ENCODE measurements at regions not wholly inside any gene's neighbourhood (a gene's known extent, or its start where the extent isn't known, plus 50 kb on each side); places are given as distances from the start of the nearest gene placed in this dataset.
"Not testable (repeated sequence)": the region's sequence is repeated elsewhere in the genome, so short reads cannot be mapped to it uniquely, and the experiment has no call there.

DNA sequence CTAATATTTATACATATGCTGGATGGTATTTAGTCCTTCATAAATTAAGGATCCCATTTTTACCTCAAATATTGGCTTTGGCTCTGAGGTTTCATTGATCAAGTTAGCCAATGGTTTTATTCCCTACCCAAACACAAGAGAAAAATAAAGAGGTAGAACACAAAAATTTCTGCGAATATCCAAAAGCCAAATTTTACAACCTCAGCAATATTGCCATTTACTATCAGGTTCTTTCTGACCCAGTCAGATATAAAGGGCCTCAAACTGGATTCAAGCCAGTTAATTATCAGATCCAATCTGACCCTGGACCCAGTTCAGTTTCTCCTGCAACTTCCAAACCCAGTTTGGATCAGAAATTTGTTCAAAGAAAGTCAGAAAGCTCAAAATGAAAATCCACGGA lies 998.1 kb downstream of the SI start:
- DNase-seq: no peak

DNA sequence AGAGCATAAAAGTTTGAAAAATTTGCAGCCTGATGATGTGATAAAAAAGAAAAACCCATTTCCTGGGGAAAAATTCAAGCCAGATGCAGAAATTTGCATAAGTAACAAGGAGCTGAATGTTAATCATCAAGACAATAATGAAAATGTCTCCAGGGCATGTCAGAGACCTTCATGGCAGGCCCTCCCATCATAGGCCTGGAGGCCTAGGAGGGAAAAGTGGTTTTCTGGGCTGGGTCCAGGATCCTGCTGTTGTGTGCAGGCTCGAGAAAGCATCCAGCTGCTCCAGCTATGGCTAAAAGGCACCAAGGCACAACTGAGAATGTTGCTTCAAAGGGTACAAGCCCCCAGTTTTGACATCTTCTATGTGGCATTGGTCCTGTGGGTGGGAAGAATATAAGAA lies 1014.0 kb downstream of the SI start:
- no peak for DNase-seq

DNA sequence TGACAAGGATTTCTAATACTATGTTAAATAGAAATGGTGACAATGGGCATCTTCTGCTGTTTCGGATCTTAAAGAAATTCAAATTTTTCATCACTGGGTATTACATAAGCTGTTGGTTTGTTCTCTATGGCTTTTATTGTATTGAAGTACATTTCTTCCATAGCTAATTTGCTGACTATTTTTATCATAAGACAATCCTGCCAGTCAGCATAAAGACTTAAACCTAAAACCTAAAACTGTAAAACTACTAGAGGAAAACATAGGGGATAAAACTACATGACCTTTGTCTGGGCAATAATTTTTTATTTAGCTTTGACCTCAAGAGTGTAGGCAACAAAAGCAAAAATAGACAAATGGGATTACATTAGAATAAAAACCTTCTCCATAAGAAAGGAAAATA lies 1017.4 kb downstream of the SI start:
- no peak for DNase-seq

DNA sequence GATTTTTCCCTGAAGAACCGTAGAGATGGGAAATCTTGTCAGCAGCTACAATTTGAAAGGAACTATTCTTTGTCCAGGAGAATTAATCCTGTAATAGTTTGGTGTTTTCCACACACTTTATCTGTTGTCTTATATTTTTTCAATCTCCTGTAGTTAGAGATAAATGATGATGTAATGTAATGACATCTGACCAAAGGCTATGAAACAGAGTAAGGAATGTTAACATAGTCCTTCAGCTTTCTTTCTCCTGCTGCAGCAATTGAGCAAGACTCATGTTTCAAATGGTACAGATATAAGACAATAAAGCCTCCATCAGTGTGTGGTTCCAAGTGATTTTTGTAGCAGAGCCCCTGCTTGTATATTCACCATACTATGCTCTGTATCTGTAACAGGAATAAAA lies 1028.4 kb downstream of the SI start:
- no peak for DNase-seq

DNA sequence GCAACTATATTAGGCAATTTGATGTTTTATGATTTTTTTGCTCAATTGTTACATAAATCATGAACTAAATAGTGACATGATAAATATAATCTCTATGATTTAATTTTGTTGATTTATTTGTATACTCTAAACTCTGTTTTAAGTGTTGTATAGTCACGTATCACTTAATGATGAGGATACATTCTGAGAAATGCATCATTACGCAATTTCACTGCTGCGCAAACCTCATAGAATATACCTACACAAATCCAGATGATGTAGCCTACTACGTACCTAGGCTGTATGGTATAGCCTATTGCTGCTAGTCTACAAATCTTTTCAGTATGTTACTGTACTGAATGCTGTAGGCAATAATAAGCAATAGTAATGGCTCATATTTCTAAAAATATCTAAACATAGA lies 1029.8 kb downstream of the SI start:
- no peak for DNase-seq

DNA sequence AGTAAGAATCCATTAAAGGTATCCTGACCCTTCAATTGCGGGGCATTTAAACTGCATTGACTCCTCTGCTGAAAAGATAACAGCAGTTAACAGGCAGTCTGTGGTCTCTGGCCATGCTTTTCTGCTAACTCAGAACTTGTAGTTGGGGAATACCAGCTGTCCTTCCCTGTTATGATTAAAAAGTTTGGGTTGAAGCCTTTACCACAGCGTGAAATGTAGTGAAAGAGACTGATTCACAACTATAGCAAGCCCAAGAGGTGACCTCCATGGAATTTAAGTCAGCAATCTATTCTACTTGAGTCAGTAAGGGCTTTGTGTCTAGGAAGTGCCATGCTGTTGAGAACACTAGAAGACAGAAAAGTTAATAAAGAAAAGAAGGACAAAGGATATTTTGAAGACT lies 1037.3 kb downstream of the SI start:
- DNase-seq: no peak

DNA sequence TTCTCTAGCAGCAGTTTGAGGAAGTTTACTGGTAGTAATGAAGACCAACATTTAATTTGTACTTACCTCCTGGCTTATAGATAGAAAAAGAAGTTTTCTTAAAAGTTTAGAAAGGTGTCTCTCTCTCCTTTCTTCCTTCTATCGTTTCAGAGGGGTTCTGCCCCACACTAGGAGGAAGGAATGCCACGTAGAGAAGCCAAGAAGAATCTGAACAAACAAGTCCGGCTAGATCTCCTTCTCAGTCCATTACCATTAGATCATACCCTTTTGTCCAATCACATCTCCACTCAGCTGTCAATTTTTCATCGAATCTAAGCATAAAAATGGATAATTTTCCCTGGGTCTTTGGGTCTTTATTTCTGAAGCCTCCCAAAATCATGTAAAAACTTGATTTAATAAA lies 1048.1 kb downstream of the SI start:
- no peak for DNase-seq

DNA sequence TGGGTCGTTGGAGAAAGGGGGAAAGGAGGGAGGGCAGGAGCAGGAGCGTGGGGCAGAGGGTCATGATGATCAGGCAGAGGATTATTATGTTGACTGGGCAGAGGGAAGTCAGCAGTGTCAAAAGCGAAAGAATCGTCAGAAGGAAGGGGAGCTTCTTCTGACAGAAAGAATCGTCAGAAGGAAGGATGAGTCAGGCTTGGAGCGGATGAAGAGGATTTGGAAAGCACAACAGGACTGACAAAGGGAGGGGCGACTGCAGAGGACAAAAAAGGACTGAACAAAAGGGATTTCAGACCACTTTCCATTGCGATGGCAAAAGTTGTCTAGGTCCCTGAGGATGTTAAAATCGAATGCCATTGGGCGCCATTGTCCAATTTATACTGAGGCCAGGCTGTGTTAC lies 1053.5 kb downstream of the SI start:
- no peak for DNase-seq

DNA sequence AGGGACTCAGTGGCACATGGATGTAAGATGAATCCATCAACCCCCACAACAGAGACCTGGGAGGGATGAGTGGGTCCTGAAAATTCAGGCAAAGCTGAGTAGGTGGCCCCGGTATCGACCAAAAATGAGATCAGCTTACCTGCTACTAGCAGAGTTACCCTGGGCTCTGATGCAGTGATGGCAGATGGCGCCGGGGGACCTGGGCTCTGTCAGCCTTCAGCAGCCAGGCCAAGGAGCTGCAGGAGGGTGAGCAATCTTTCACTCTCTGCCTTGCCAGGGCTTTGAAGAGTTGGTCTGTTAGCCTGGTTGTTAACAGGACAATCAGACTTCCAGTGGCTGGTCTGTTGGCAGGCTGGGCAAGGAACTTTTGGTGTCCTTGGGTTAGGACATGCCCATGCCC lies 1054.8 kb downstream of the SI start:
- DNase-seq: no peak

DNA sequence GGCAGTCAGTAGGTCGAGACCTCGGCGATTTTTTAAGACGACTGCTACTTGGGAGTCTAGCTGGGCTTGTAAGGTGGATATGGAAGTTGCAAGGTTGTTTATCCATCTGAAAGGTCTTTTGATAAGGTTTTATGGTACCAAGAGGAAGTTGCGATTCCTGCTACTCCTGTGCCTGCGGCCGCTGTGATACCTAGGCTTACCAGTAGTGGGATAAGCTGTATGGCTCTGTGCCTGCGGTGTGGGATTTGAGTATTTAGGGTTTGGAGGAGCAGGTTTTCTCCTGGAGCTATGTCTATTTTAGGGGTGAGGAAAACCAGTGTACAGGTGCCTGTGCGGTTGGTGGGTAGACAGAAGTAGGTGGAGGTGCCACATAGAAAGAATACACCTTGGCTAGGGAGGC lies 1059.8 kb downstream of the SI start:
- DNase-seq: no peak

DNA sequence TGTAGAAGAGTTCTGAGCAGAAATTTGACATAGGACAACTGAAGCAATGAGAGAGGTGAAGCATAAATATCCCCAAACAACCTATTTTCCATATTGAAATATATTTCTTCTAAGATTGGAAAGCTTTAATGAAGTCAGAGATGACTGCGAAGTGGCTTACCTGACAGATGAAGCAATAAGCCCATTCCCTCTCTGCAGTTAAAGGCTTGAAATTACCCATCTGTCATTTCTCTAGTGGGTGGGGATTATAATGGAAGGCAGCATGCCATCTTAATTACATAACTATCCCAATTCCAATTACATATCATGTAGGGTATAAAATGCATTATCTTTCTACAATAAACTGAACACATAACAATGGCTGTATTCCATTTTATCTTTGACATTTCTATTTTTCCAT lies 1070.5 kb downstream of the SI start:
- DNase-seq: no peak

DNA sequence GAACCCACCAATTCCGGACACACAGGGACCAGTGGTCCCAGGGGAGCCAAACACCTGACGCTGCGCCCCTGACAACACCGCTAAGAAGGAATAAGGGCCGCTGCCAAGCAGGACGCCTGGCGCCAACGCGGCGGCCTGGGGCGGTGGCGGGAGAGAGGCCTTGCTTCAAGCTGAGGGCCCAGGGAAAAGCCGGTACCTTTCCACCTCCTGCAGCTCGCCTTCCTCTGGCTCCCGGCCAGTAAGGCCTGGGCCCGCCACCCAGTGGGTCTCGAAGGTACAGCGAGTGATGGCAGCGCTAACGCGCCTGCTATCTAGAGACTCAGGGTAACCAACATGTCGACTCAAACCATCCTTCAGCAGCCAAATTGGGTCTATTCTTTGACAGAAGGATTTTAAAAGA lies 1074.1 kb downstream of the SI start:
- no peak for DNase-seq

DNA sequence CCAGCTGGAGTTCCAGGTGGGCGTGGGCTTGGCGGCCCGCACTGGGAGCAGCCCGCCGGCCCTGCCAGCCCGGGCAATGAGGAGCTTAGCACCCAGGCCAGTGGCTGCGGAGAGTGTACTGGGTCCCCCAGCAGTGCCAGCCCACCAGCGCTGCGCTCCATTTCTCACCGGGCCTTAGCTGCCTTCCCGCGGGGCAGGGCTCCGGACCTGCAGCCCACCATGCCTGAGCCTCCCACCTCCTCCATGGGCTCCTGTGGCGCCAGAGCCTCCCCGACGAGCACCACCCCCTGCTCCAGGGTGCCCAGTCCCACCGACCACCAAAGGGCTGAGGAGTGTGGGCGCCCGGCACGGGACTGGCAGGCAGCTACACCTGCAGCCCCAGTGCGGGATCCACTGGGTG lies 1075.3 kb downstream of the SI start:
- not testable (repeated sequence) for DNase-seq

DNA sequence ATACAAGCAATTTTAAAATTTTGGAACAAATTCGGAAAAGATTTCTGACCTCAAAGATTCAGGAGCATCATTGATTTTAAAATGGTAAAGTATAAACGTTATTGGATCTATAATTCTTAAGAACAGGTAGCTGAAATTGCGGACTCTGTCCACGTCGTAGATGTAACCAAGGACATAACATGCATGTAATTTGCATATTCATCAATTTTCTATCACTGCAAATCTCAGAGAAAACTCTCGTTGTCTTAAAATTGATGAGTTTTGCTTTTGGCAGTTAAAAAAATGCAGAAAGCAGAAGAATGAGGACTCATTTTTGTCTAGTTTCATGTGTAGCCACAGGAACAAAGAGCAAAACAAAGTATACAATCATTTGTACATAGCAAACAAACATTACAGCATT lies 1094.4 kb downstream of the SI start:
- no peak for DNase-seq

DNA sequence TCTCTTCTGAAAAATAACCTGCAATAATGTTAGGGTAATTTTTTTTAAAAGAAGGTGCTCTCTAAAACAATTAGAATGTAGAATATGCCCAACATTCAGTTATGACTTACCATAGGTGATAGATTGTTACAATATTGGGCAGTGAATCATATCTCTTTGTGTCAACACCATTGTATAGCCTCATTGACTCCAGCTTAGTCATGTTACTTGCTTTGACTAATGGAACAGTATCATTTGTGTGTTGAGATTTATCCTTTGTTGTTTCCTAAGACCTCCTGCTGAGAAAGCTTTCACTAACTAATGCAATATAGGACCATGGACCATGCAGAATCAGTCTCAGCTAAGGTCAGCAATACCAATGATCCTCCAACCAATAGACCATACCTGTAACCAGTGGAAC lies 1106.4 kb downstream of the SI start:
- no peak for DNase-seq

DNA sequence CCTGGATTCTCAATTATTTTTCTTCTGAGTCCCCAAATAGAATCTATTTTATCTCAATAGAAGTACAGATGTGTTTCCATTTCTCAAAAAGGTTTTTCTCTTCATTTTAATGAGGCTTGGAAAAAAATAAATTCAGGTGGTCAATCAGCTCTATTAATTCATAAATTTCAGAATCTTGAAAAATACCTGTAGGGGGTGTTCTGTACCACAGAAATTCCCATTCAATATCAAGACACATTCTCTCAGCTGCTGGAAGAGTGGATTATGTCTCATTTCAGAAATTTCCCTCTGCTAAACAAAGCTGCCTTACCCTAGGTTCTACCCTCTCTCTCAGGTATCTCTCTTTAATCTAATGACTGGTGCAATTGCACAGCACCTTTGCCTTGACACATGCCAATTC lies 1121.2 kb downstream of the SI start:
- DNase-seq: no peak

DNA sequence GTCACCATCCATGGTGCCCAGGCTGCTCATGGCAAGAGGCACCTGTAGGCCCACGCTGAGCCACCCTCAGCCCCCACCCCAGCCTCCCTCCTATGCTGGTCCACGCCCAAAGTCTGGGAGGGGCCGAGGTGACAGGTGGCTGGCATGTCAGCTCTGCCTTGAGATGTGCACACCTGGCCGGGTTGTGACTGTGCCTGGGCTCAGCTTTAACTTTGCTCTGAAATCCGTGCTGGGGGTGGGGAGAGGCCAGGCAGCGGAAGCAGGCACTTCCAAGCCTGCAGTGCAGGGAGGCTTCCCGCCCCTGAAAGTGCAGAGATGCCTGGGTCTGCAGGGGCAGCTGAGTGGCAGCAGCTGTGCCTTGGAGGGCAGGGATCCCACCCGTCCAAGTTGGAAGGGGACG lies 1124.8 kb downstream of the SI start:
- DNase-seq: no peak

DNA sequence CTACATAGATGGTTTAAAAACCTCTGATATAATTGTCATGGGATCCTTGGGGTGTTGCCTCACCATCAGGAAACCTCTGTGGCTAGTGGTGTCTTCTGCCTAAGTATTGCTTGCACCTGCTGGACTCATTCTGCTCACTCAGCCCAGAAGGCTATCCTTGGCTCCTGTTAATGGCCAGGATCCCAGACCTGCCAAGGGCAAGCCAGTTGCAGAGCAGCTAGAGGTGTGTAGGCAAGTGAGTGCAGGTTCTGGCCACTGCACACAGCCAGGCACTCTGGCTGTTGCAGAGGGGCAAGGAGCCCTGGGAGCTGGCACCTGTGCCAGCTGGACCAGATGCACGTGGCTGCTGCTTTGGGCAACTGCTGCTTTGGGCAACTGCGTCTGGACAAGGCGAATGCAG lies 1125.8 kb downstream of the SI start:
- DNase-seq: no peak

DNA sequence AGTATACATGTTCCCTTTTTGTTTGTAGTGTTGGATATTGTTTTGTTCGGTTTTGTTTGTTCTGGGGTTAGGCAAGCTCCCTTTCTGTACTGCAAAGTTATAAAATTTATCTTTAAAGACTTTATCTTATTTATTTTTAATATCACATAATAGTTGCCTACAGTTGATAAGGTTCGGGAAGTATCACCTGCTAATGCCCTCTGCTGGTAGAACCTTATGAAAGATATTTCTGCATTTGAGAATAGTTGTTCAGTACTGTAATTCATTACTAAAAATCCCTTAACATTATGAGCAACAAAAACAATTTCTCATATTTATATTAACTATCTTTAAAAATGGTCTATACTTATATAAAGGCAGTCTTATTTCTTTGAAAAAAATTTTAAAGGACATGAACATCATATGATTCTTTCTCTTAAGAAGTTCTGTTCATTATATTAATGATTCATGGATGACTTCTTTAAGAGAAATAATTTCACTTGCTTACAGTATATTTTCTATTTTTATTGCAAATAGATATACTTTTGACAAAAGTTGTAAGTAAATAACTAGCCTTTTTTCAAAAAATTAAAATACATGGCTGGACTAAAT lies 1126.8 kb downstream of the SI start:
- no peak for DNase-seq

DNA sequence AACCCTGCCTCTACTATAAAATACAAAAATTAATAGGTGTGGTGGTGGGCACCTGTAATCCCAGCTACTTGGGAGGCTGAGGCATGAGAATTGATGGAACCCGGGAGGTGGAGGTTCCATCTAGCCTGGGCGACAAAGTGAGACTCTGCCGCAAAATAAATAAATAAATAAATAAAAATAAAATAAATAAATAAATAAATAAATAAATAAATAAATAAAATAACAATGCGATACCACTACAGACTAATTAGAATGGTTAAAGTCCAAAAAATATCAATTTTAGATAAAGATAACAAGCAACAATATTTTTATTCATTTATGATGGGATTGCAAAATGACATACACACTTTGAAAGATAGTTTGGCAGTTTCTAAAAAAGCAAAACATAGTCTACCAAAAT lies 1131.5 kb downstream of the SI start:
- no peak for DNase-seq

DNA sequence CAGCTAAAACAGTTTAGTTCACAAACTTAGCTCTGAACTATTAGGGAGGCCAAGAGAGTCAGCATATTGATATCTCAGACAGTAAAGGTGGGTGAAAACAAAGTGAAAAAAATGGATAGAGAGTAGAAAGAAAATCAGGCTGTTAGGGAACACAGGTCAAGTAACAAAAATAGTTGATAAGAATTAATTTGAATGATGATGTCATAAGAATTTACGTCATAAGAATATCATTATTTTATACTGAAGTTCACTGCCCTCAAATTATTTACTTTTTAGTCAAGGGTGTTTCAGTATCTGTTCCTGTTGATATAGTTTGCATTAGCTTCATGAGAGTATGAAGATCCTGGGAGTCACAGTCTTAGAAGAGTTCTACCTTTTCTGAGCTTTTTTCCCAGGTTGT lies 1134.6 kb downstream of the SI start:
- DNase-seq: no peak

DNA sequence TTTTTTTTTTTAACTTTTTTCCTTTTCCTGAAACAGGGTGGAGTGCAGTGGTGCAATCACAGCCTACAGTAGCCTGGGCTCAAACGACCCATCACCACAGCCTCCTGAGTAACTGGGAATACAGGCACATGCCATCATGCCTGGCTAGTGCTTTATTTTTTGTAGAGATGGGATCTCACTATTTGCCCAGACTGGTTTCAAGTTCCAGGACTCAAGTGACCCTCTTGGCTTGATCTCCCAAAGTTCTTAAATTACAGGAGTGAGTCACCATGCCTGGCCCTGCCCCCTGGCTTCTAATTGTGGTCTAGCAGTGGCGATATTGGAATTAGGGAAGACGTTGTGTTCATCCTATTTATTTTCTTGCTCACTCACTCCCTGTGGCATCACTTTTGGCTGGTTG lies 1138.4 kb downstream of the SI start:
- no peak for DNase-seq

DNA sequence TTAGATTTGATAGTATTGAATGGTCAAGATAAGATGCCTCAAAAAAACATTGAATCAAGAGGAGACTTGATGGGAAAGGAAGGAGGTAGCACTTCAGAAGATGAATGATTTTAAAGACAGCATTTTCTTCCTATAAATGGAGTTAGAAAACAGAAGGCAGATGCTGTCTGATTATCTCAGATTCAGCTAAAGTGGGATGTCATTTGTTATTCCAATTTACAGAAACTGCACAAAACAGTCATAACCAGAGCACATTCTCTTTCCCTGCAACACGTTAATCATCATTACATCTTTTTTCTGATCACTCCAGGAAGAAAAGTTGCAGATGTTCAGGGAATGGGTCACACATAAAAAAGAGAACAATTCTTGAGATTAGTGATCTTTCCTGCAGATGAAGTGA lies 1141.8 kb downstream of the SI start:
- DNase-seq: no peak

DNA sequence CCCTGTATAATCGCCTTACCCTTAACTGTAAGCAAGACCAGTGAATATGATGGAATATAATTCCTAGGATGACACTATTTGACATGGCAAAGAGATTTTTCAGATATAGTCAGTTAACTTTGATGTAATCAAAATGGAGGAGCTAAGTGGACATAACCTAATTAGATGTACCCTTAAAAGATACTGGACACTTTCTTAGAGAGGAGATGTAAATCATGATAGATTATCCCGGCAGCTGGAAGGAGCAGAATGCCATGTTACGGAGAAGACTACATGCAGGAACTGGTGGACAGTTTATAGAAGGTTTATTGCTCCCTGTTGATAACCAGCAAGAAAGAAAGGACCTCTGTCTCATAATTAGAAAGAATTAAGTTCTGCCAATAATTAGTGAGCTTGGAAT lies 1142.9 kb downstream of the SI start:
- no peak for DNase-seq

DNA sequence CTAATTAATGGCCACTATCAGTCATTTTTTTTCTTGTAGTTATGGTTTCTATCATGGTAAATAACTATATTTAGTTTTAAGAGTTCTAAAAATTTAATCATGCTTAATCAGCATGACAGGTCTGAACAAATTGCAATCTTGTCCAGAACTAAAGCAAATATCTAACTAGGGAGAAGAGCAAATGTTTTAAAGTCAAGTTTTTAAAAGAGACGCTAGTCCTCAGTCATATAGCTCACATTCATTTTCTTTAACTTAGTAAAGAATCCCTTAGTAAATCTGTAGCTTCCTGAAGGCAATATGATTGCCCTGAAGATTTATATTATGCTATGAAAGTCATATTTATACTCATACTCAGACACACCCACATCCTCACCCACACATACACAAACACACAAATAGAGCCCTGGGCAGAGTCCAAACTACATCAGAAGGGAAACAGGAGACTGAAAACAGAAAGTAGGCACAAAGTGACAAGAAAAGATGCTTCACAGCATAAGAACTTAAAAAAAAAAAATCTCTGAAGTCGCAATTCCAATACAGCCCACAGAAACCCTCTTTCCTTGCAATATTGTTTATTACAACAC lies 1149.1 kb downstream of the SI start:
- no peak for DNase-seq

DNA sequence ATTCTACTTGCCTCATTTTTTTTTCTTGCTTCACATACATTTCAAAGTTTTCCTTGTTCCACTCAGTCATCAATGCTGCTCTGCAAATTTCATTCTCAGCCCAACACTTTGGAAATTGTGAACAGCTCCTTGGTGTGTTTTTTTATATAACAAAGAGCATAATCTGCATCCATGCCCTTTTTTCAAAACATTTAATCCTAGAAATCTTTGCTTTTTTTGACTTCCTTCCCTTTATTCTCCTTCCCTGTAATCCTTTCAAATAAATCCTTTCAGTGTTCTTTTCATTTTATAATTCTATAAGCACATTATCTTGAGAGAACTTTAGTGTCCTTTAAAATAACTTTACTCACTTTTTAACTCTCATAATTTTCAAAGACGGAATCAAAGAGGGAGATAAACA lies 1150.8 kb downstream of the SI start:
- no peak for DNase-seq
